GM18519 (cell line): ENCODE measurements at regions not wholly inside any gene's neighbourhood (a gene's known extent, or its start where the extent isn't known, plus 50 kb on each side); places are given as distances from the start of the nearest gene placed in this dataset.

Experiments
- ATAC-seq: cut with Tn5 transposase; IDR thresholded peaks from one replicate; pipeline ENCODE4 v1.9.1; 2021; ENCODE audit warnings: mild to moderate bottlenecking, moderate library complexity; ENCODE audit not compliant: unreplicated experiment, low FRiP score

- no peak for ATAC-seq
Observed at GRCh38 chr15:95291898-95292472, 1038.5 kb upstream of the NR2F2 start.

- no peak for ATAC-seq
Observed at GRCh38 chr15:95292785-95293450, 1037.6 kb upstream of the NR2F2 start.

- no peak for ATAC-seq
Observed at GRCh38 chr15:95293456-95294031, 1037.0 kb upstream of the NR2F2 start.

GRCh38 chr15:95295363-95295762 lies 1035.1 kb upstream of the NR2F2 start:
- ATAC-seq: no peak

- no peak for ATAC-seq
Observed at GRCh38 chr15:95295896-95296625, 1034.4 kb upstream of the NR2F2 start.

GRCh38 chr15:95296643-95297042 lies 1033.9 kb upstream of the NR2F2 start:
- ATAC-seq: no peak

- peak; percentile 50 for ATAC-seq
Observed at GRCh38 chr15:95298729-95299128, 1031.8 kb upstream of the NR2F2 start.

GRCh38 chr15:95300958-95301357 lies 1029.5 kb upstream of the NR2F2 start:
- peak; percentile 44 for ATAC-seq

- no peak for ATAC-seq
Observed at GRCh38 chr15:95302206-95302605, 1028.3 kb upstream of the NR2F2 start.

GRCh38 chr15:95302809-95303208 lies 1027.7 kb upstream of the NR2F2 start:
- no peak for ATAC-seq

- ATAC-seq: no peak
Observed at GRCh38 chr15:95303713-95304112, 1026.8 kb upstream of the NR2F2 start.

GRCh38 chr15:95304151-95304946 lies 1026.2 kb upstream of the NR2F2 start:
- no peak for ATAC-seq

GRCh38 chr15:95304947-95305400 lies 1025.5 kb upstream of the NR2F2 start:
- ATAC-seq: no peak

- no peak for ATAC-seq
Observed at GRCh38 chr15:95307115-95307514, 1023.4 kb upstream of the NR2F2 start.

- ATAC-seq: no peak
Observed at GRCh38 chr15:95319242-95319641, 1011.3 kb upstream of the NR2F2 start.

GRCh38 chr15:95323796-95324195 lies 1006.7 kb upstream of the NR2F2 start:
- ATAC-seq: no peak

GRCh38 chr15:95324656-95325055 lies 1005.8 kb upstream of the NR2F2 start:
- ATAC-seq: no peak

GRCh38 chr15:95325763-95326404 lies 1004.6 kb upstream of the NR2F2 start:
- ATAC-seq: no peak

GRCh38 chr15:95326431-95327182 lies 1003.9 kb upstream of the NR2F2 start:
- no peak for ATAC-seq
